SK-N-SH (cell line): ENCODE measurements at regions not wholly inside any gene's neighbourhood (a gene's known extent, or its start where the extent isn't known, plus 50 kb on each side); places are given as distances from the start of the nearest gene placed in this dataset.

ENCODE experiments used
- CTCF ChIA-PET: fragments of 300-600, 350-600 bp; formaldehyde crosslinking; extraction: SDS; loops from one replicate; lab custom pipeline; 2021; lab: Yijun Ruan, JAX
- POLR2A ChIA-PET: fragments of 350-600 bp; sonication (Branson Sonifier 250); formaldehyde crosslinking; extraction: SDS; loops from one replicate; lab custom pipeline; 2020; ENCODE audit warnings: antibody characterized with exemption, inconsistent platforms; lab: Yijun Ruan, JAX
- DNase-seq: peaks from one replicate; pipeline ENCODE4 v3.0.0; 2012
- H2AFZ ChIP-seq: fragments of 200-600 bp; sonication (generic); 2 replicates; pipeline ENCODE4 v1.8.1; 2016; ENCODE audit warnings: antibody characterized with exemption, mild to moderate bottlenecking, low read depth
- H3F3A ChIP-seq: fragments of 200-600 bp; sonication (generic); replicated peaks from 2 replicates; pipeline ENCODE3; 2016; ENCODE audit warnings: antibody characterized with exemption, mild to moderate bottlenecking; ENCODE audit not compliant: insufficient read depth
- H3K27ac ChIP-seq, 2 experiments: fragments of 200-500 bp in 1 of 2; fragments of 200-600 bp in 1 of 2; sonication (Bioruptor generic) in 1 of 2; sonication (generic), shearing (Covaris generic) in 1 of 2; 2 replicates each; pipeline versions ENCODE4 v1.5.1 to v1.6.1; 2014 to 2016; ENCODE audit warnings: low read depth in 2 of 2, inconsistent platforms in 1 of 2, low read length in 1 of 2, mild to moderate bottlenecking in 1 of 2, mixed read lengths in 1 of 2
- H3K27me3 ChIP-seq: fragments of 200-600 bp; sonication (generic), shearing (Covaris generic); 2 replicates; pipeline ENCODE4 v1.6.1; 2016; ENCODE audit warnings: mixed run types; ENCODE audit not compliant: insufficient read depth
- H3K36me3 ChIP-seq, 2 experiments: fragments of 200-500 bp in 1 of 2; fragments of 200-600 bp in 1 of 2; sonication (Bioruptor generic) in 1 of 2; sonication (generic) in 1 of 2; replicated peaks in 1 of 2; 2 replicates each; pipeline versions ENCODE3 to v1.5.1; 2014 to 2016; ENCODE audit warnings: low read length in 1 of 2, mild to moderate bottlenecking in 1 of 2; ENCODE audit not compliant: insufficient read depth in 2 of 2, control insufficient read depth in 1 of 2
- H3K4me1 ChIP-seq, 2 experiments: fragments of 200-500 bp in 1 of 2; fragments of 200-600 bp in 1 of 2; sonication (Bioruptor generic) in 1 of 2; sonication (generic), shearing (Covaris generic) in 1 of 2; 2 replicates each; pipeline versions ENCODE4 v1.5.1 to v1.6.1; 2014 to 2016; ENCODE audit warnings: low read depth in 1 of 2, low read length in 1 of 2, mixed run types in 1 of 2; ENCODE audit not compliant: insufficient read depth in 2 of 2, control insufficient read depth in 1 of 2
- H3K4me2 ChIP-seq: fragments of 200-600 bp; sonication (generic), shearing (Covaris generic); 2 replicates; pipeline ENCODE4 v1.6.1; 2017; ENCODE audit warnings: mixed run types
- H3K4me3 ChIP-seq, 2 experiments: fragments of 200-500 bp in 1 of 2; fragments of 200-600 bp in 1 of 2; sonication (Bioruptor generic) in 1 of 2; sonication (generic), shearing (Covaris generic) in 1 of 2; 2 replicates each; pipeline versions ENCODE4 v1.5.1 to v1.8.1; 2014 to 2016; ENCODE audit warnings: low read depth in 2 of 2, inconsistent platforms in 1 of 2, low read length in 1 of 2, mild to moderate bottlenecking in 1 of 2, mixed read lengths in 1 of 2, moderate library complexity in 1 of 2
- H3K79me2 ChIP-seq: fragments of 200-600 bp; sonication (generic); 2 replicates; pipeline ENCODE4 v1.8.1; 2017; ENCODE audit warnings: mild to moderate bottlenecking; ENCODE audit not compliant: insufficient read depth
- H3K9ac ChIP-seq: fragments of 200-600 bp; sonication (generic); 2 replicates; pipeline ENCODE4 v1.6.1; 2017; ENCODE audit warnings: mixed run types
- H3K9me2 ChIP-seq: fragments of 200-600 bp; sonication (generic); 2 replicates; pipeline ENCODE4 v1.6.1; 2017; ENCODE audit warnings: mixed run types
- H3K9me3 ChIP-seq: fragments of 200-600 bp; sonication (generic); 2 replicates; pipeline ENCODE4 v1.6.1; 2017; ENCODE audit warnings: mixed run types, mild to moderate bottlenecking, moderate library complexity
- H4K20me1 ChIP-seq: fragments of 200-600 bp; sonication (generic); 2 replicates; pipeline ENCODE4 v1.6.1; 2017; ENCODE audit warnings: mild to moderate bottlenecking, mixed run types; ENCODE audit not compliant: insufficient read depth
- CHD2 ChIP-seq: fragments of 150-350 bp; IDR thresholded peaks from 2 replicates; pipeline ENCODE4 v1.6.1; 2018; ENCODE audit warnings: low read length; ENCODE audit not compliant: partially characterized antibody
- ELF1 ChIP-seq: IDR thresholded peaks from 2 replicates; pipeline ENCODE4 v1.4.0; 2012
- EP300 ChIP-seq, 2 experiments: IDR thresholded peaks; 2 replicates each; pipeline versions ENCODE4 v1.4.0 to v1.6.1; 2012; ENCODE audit warnings: borderline replicate concordance in 1 of 2, low read depth in 1 of 2, low read length in 1 of 2
- EZH2phosphoT487 ChIP-seq: fragments of 200-600 bp; sonication (generic); IDR thresholded peaks from 2 replicates; pipeline ENCODE4 v1.6.1; 2017; ENCODE audit warnings: low read depth, mixed run types, mild to moderate bottlenecking, antibody characterized with exemption, moderate library complexity, borderline replicate concordance
- FOSL2 ChIP-seq: IDR thresholded peaks from 2 replicates; pipeline ENCODE4 v1.4.0; 2012; ENCODE audit warnings: low read depth, mild to moderate bottlenecking, moderate library complexity, borderline replicate concordance
- FOXJ3 ChIP-seq: sonication (generic); formaldehyde crosslinking; IDR thresholded peaks from 2 replicates; pipeline ENCODE4 v1.5.1; 2020; ENCODE audit warnings: mild to moderate bottlenecking, missing genetic modification reagents
- FOXM1 ChIP-seq: IDR thresholded peaks from 2 replicates; pipeline ENCODE4 v1.4.0; 2012; ENCODE audit warnings: low read depth, mild to moderate bottlenecking
- GABPA ChIP-seq: IDR thresholded peaks from 2 replicates; pipeline ENCODE4 v1.4.0; 2012; ENCODE audit warnings: low read depth, mild to moderate bottlenecking
- JUND ChIP-seq: IDR thresholded peaks from 2 replicates; pipeline ENCODE4 v1.4.0; 2012
- MAX ChIP-seq: IDR thresholded peaks from 2 replicates; pipeline ENCODE4 v1.4.0; 2012; ENCODE audit warnings: low read depth
- MEF2A ChIP-seq: IDR thresholded peaks from 2 replicates; pipeline ENCODE4 v1.4.0; 2012; ENCODE audit warnings: low read depth, borderline replicate concordance
- MXI1 ChIP-seq: IDR thresholded peaks from 2 replicates; pipeline ENCODE4 v1.6.1; 2012; ENCODE audit warnings: mild to moderate bottlenecking, low read depth, low read length, improper control_type of control experiment
- NRF1 ChIP-seq: IDR thresholded peaks from 2 replicates; pipeline ENCODE4 v1.6.1; 2012; ENCODE audit warnings: low read depth, mild to moderate bottlenecking, low read length
- RAD21 ChIP-seq: IDR thresholded peaks from 2 replicates; pipeline ENCODE4 v1.6.1; 2012; ENCODE audit warnings: mild to moderate bottlenecking, low read length
- REST ChIP-seq: IDR thresholded peaks from 2 replicates; pipeline ENCODE4 v1.6.1; 2012; ENCODE audit warnings: mild to moderate bottlenecking, low read depth, low read length, moderate library complexity
- RFX5 ChIP-seq: IDR thresholded peaks from 2 replicates; pipeline ENCODE4 v1.6.1; 2012; ENCODE audit warnings: mild to moderate bottlenecking, improper control_type of control experiment, low read length
- SIN3A ChIP-seq: IDR thresholded peaks from 2 replicates; pipeline ENCODE4 v1.6.1; 2012; ENCODE audit warnings: low read depth, mild to moderate bottlenecking, low read length, moderate library complexity, borderline replicate concordance
- SMC3 ChIP-seq: IDR thresholded peaks from 2 replicates; pipeline ENCODE4 v1.6.1; 2012; ENCODE audit warnings: low read depth, low read length, improper control_type of control experiment
- TAF1 ChIP-seq: IDR thresholded peaks from 2 replicates; pipeline ENCODE4 v1.6.1; 2012; ENCODE audit warnings: low read depth, mild to moderate bottlenecking, low read length, moderate library complexity, borderline replicate concordance
- TCF12 ChIP-seq: IDR thresholded peaks from 2 replicates; pipeline ENCODE4 v1.4.0; 2012
- TEAD4 ChIP-seq: IDR thresholded peaks from 2 replicates; pipeline ENCODE4 v1.4.0; 2012; ENCODE audit warnings: mild to moderate bottlenecking, borderline replicate concordance; ENCODE audit not compliant: insufficient read depth
- USF1 ChIP-seq: IDR thresholded peaks from 2 replicates; pipeline ENCODE4 v1.4.0; 2012; ENCODE audit warnings: low read depth, borderline replicate concordance
- USF2 ChIP-seq: fragments of 150-350 bp; IDR thresholded peaks from 2 replicates; pipeline ENCODE4 v1.6.1; 2017; ENCODE audit warnings: antibody characterized with exemption, low read length, low read depth, borderline replicate concordance
- YY1 ChIP-seq: IDR thresholded peaks from 2 replicates; pipeline ENCODE4 v1.4.0; 2012; ENCODE audit warnings: low read depth, mild to moderate bottlenecking
- WGBS: methylation state at CpG from one replicate; pipeline ENCODE4 v1.1.6; 2017; ENCODE audit warnings: low lambda C conversion rate; 5-methylcytosine and 5-hydroxymethylcytosine counted together

GRCh38 chr2:157980020-157980419 is 103.9 kb upstream of the ACVR1 start:
- TF ChIP-seq RFX5, result no peak
- TF ChIP-seq FOSL2, result no peak
- no peak for TF ChIP-seq TEAD4
- TF ChIP-seq SIN3A, result no peak
- no peak for TF ChIP-seq FOXJ3 (CRISPR knock-in tag)
- TF ChIP-seq MAX, result no peak
- TF ChIP-seq SMC3, result no peak
- TF ChIP-seq EP300 (IDR thresholded peaks at IDR 0.05; ENCODE audit: borderline replicate concordance in 1 of 2, low read depth in 1 of 2, low read length in 1 of 2), result no peak
- TF ChIP-seq MEF2A, result no peak
- TF ChIP-seq, all 33 proteins: peak for 0
- H3K4me2 ChIP-seq, result no peak overlapping the region
- no peak overlapping the region for H3K4me3 ChIP-seq
- no peak overlapping the region for H2AFZ ChIP-seq
- H4K20me1 ChIP-seq, result no peaks in the 10 kb centered on the region
- POLR2A ChIA-PET, result no interaction called here
- H3K4me1 ChIP-seq, result no peaks in the 10 kb centered on the region
- no peak for DNase-seq
- H3K9me2 ChIP-seq, result no peaks in the 10 kb centered on the region
- H3K79me2 ChIP-seq, result no peaks in the 10 kb centered on the region
- H3K9ac ChIP-seq, result no peak overlapping the region
- no peaks in the 10 kb centered on the region for H3F3A ChIP-seq
- H3K9me3 ChIP-seq, result no peaks in the 10 kb centered on the region
- H3K36me3 ChIP-seq, result no peaks in the 10 kb centered on the region
- H3K27me3 ChIP-seq, result no peaks in the 10 kb centered on the region
- CTCF ChIA-PET, result no interaction called here
- no peak overlapping the region for H3K27ac ChIP-seq
- 23% methylated on average over 4 of the region's 4 CpGs for WGBS

- Histone ChIP-seq H3F3A (no peaks in the 10 kb centered on the region), H3K79me2 (no peaks in the 10 kb centered on the region), H3K9me3 (no peaks in the 10 kb centered on the region), H3K27ac (no peak overlapping the region), H3K36me3 (no peaks in the 10 kb centered on the region), H3K9me2 (no peaks in the 10 kb centered on the region), H3K27me3 (no peaks in the 10 kb centered on the region), H2AFZ (no peak overlapping the region), H3K9ac (no peak overlapping the region), H3K4me3 (no peak overlapping the region), H3K4me1 (no peaks in the 10 kb centered on the region), H3K4me2 (no peak overlapping the region), H4K20me1 (no peaks in the 10 kb centered on the region)
- no peak for DNase-seq
- CTCF ChIA-PET, result interaction anchor here (0.6 to 0.9 kb wide), 2 partner anchors 24 to 138 kb away, joined by 3 to 4 read pairs; no protein-coding TSS in a partner anchor
- POLR2A ChIA-PET, result no interaction called here
- TF ChIP-seq ELF1, result no peak
- no peak for TF ChIP-seq JUND
- TF ChIP-seq TEAD4, result no peak
- no peak for TF ChIP-seq CHD2
- TF ChIP-seq NRF1, result no peak
- TF ChIP-seq FOXM1, result no peak
- TF ChIP-seq TCF12, result no peak
- TF ChIP-seq GABPA, result no peak
- no peak for TF ChIP-seq USF2
- TF ChIP-seq REST, result no peak
- TF ChIP-seq RAD21, result no peak
- no peak for TF ChIP-seq MXI1
- no peak for TF ChIP-seq EP300 (IDR thresholded peaks at IDR 0.05; ENCODE audit: borderline replicate concordance in 1 of 2, low read depth in 1 of 2, low read length in 1 of 2)
- no peak for TF ChIP-seq EZH2phosphoT487
- no peak for TF ChIP-seq TAF1
- TF ChIP-seq MAX, result no peak
- no peak for TF ChIP-seq YY1
- no peak for TF ChIP-seq USF1
Observed at GRCh38 chr2:157971702-157972101, 95.6 kb upstream of the ACVR1 start.
